WTC11 (cell line): ENCODE measurements at regions not wholly inside any gene's neighbourhood (a gene's known extent, or its start where the extent isn't known, plus 50 kb on each side); places are given as distances from the start of the nearest gene placed in this dataset.

Experiments used
- ATAC-seq: fragments of 200-7000 bp; cut with Tn5 transposase; 2 replicates; pipeline ENCODE4 v1.10.0; 2021; ENCODE audit warnings: mild to moderate bottlenecking, moderate library complexity
- CTCF ChIA-PET: fragments of 300-600 bp; sonication (Branson Sonifier 250); formaldehyde crosslinking; loops from one replicate; lab custom pipeline; 2021; ENCODE audit warnings: antibody characterized with exemption; lab: Charles Lee
- POLR2A ChIA-PET: fragments of 350-600 bp; sonication (Branson Sonifier 250); formaldehyde crosslinking; loops from one replicate; lab custom pipeline; 2021; ENCODE audit warnings: antibody characterized with exemption; lab: Charles Lee
- DNase-seq: peaks from one replicate; pipeline ENCODE4 v3.0.0; 2021; ENCODE audit warnings: low spot score
- H3K27ac Mint-ChIP-seq: 2 replicates; pipeline ENCODE4 v1.8.0; 2021; ENCODE audit warnings: mixed read lengths
- H3K27me3 Mint-ChIP-seq: 2 replicates; pipeline ENCODE4 v1.8.0; 2021; ENCODE audit warnings: low read depth, mild to moderate bottlenecking, moderate library complexity, mixed read lengths
- H3K36me3 Mint-ChIP-seq: 2 replicates; pipeline ENCODE4 v1.8.0; 2021; ENCODE audit warnings: mixed read lengths
- H3K4me1 Mint-ChIP-seq: 2 replicates; pipeline ENCODE4 v1.8.0; 2022; ENCODE audit warnings: mixed read lengths
- H3K4me3 Mint-ChIP-seq: 2 replicates; pipeline ENCODE4 v1.8.0; 2021; ENCODE audit warnings: mild to moderate bottlenecking, moderate library complexity, mixed read lengths
- H3K9me3 Mint-ChIP-seq: 2 replicates; pipeline ENCODE4 v1.8.0; 2021; ENCODE audit warnings: mixed read lengths
- EMX1 ChIP-seq: fragments of 250-450 bp; sonication (Bioruptor Pico); IDR thresholded peaks from 2 replicates; pipeline ENCODE4 v1.8.0; 2021; ENCODE audit warnings: mild to moderate bottlenecking
- FOXK1 ChIP-seq: sonication (generic); formaldehyde crosslinking; IDR thresholded peaks from 2 replicates; pipeline ENCODE4 v1.8.0; 2022; ENCODE audit warnings: mild to moderate bottlenecking, moderate library complexity, missing genetic modification reagents
- IRF2 ChIP-seq: sonication (generic); formaldehyde crosslinking; IDR thresholded peaks from 2 replicates; pipeline ENCODE4 v1.8.0; 2022; ENCODE audit warnings: low read depth, missing genetic modification reagents, borderline replicate concordance
- MAX ChIP-seq: sonication (generic); formaldehyde crosslinking; IDR thresholded peaks from 2 replicates; pipeline ENCODE4 v1.8.0; 2022; ENCODE audit warnings: mild to moderate bottlenecking, missing genetic modification reagents
- MXD4 ChIP-seq: fragments of 250-450 bp; sonication (Bioruptor Pico); IDR thresholded peaks from 2 replicates; pipeline ENCODE4 v1.8.0; 2021; ENCODE audit warnings: mild to moderate bottlenecking, moderate library complexity, borderline replicate concordance
- MYBL2 ChIP-seq: sonication (generic); formaldehyde crosslinking; IDR thresholded peaks from 2 replicates; pipeline ENCODE4 v1.8.1; 2023; ENCODE audit warnings: mild to moderate bottlenecking, moderate library complexity, missing genetic modification reagents
- NR3C1 ChIP-seq: sonication (generic); formaldehyde crosslinking; conservative IDR thresholded peaks from 2 replicates; pipeline ENCODE4 v1.8.1; 2023; ENCODE audit warnings: low read depth, mild to moderate bottlenecking, missing genetic modification reagents
- ZNF121 ChIP-seq: sonication (generic); formaldehyde crosslinking; IDR thresholded peaks from 2 replicates; pipeline ENCODE4 v1.8.0; 2023; ENCODE audit warnings: missing genetic modification reagents
- ZNF263 ChIP-seq: sonication (generic); formaldehyde crosslinking; IDR thresholded peaks from 2 replicates; pipeline ENCODE4 v1.8.1; 2022; ENCODE audit warnings: low read depth, mild to moderate bottlenecking, moderate library complexity, missing genetic modification reagents
- ZNF416 ChIP-seq: fragments of 250-450 bp; sonication (Bioruptor Pico); IDR thresholded peaks from 2 replicates; pipeline ENCODE4 v1.9.0; 2021; ENCODE audit warnings: mild to moderate bottlenecking, inconsistent platforms
- ZSCAN18 ChIP-seq: fragments of 250-450 bp; sonication (Bioruptor Pico); IDR thresholded peaks from 2 replicates; pipeline ENCODE4 v2.1.2; 2022; ENCODE audit warnings: mild to moderate bottlenecking, moderate library complexity
- TF ChIP-seq, protein P1 (sequence below): sonication (generic); formaldehyde crosslinking; IDR thresholded peaks from 2 replicates; pipeline ENCODE4 v1.8.1; 2023; ENCODE audit warnings: mild to moderate bottlenecking, missing genetic modification reagents
- TF ChIP-seq, protein P2 (sequence below): fragments of 250-450 bp; sonication (Bioruptor Pico); IDR thresholded peaks from 2 replicates; pipeline ENCODE4 v1.9.0; 2021; ENCODE audit warnings: mild to moderate bottlenecking
- TF ChIP-seq, protein P3 (sequence below): fragments of 250-450 bp; sonication (Bioruptor Pico); IDR thresholded peaks from 2 replicates; pipeline ENCODE4 v1.8.0; 2021; ENCODE audit warnings: mild to moderate bottlenecking
- TF ChIP-seq, protein P4 (sequence below): sonication (generic); formaldehyde crosslinking; IDR thresholded peaks from 2 replicates; pipeline ENCODE4 v1.8.1; 2023; ENCODE audit warnings: mild to moderate bottlenecking, missing genetic modification reagents, borderline replicate concordance
- TF ChIP-seq, protein P5 (sequence below): fragments of 250-450 bp; sonication (Bioruptor Pico); IDR thresholded peaks from 2 replicates; pipeline ENCODE4 v1.9.0; 2021; ENCODE audit warnings: moderate library complexity, mild to moderate bottlenecking, inconsistent platforms, borderline replicate concordance

- TF ChIP-seq, protein P1, sequence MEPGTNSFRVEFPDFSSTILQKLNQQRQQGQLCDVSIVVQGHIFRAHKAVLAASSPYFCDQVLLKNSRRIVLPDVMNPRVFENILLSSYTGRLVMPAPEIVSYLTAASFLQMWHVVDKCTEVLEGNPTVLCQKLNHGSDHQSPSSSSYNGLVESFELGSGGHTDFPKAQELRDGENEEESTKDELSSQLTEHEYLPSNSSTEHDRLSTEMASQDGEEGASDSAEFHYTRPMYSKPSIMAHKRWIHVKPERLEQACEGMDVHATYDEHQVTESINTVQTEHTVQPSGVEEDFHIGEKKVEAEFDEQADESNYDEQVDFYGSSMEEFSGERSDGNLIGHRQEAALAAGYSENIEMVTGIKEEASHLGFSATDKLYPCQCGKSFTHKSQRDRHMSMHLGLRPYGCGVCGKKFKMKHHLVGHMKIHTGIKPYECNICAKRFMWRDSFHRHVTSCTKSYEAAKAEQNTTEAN (CRISPR knock-in tag): no peak
- no peak for TF ChIP-seq NR3C1 (CRISPR knock-in tag)
- TF ChIP-seq, protein P2, sequence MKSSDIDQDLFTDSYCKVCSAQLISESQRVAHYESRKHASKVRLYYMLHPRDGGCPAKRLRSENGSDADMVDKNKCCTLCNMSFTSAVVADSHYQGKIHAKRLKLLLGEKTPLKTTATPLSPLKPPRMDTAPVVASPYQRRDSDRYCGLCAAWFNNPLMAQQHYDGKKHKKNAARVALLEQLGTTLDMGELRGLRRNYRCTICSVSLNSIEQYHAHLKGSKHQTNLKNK (CRISPR knock-in tag): no peak
- TF ChIP-seq ZNF263 (CRISPR knock-in tag): no peak
- TF ChIP-seq MYBL2 (CRISPR knock-in tag): no peak
- TF ChIP-seq, all 79 proteins: peak for 0
These were observed 223.3 kb downstream of the DIRAS2 start (continued) for GRCh38 chr9:90419221-90419851.

DNA sequence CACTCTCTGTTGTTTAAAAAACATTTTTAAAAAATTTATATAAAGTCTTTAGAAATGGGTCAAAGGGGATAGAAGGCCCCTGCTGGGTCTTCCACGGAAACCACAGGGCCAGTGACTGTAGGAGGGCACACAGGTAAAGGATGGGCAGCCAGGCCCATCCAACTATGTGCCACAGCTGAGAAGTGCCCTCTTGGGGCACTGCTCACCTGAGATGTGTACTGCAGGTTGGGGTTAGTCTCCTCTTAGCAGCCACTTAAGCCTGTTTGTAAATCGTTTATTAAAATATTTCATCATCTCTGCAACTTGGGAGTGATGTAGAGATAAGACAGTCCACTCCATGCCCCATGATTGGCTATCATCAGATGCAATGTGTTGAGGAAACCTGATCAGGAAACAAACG lies 222.4 kb downstream of the DIRAS2 start:
- CTCF ChIA-PET: no interaction called here
- no peak for TF ChIP-seq EMX1 (CRISPR knock-in tag)
- TF ChIP-seq, protein P3, sequence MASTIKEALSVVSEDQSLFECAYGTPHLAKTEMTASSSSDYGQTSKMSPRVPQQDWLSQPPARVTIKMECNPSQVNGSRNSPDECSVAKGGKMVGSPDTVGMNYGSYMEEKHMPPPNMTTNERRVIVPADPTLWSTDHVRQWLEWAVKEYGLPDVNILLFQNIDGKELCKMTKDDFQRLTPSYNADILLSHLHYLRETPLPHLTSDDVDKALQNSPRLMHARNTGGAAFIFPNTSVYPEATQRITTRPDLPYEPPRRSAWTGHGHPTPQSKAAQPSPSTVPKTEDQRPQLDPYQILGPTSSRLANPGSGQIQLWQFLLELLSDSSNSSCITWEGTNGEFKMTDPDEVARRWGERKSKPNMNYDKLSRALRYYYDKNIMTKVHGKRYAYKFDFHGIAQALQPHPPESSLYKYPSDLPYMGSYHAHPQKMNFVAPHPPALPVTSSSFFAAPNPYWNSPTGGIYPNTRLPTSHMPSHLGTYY (CRISPR knock-in tag): no peak
- TF ChIP-seq ZSCAN18 (CRISPR knock-in tag): no peak
- TF ChIP-seq IRF2 (CRISPR knock-in tag): no peak
- TF ChIP-seq FOXK1 (CRISPR knock-in tag): no peak
- no peak for TF ChIP-seq MXD4 (CRISPR knock-in tag)
- TF ChIP-seq, protein P4, sequence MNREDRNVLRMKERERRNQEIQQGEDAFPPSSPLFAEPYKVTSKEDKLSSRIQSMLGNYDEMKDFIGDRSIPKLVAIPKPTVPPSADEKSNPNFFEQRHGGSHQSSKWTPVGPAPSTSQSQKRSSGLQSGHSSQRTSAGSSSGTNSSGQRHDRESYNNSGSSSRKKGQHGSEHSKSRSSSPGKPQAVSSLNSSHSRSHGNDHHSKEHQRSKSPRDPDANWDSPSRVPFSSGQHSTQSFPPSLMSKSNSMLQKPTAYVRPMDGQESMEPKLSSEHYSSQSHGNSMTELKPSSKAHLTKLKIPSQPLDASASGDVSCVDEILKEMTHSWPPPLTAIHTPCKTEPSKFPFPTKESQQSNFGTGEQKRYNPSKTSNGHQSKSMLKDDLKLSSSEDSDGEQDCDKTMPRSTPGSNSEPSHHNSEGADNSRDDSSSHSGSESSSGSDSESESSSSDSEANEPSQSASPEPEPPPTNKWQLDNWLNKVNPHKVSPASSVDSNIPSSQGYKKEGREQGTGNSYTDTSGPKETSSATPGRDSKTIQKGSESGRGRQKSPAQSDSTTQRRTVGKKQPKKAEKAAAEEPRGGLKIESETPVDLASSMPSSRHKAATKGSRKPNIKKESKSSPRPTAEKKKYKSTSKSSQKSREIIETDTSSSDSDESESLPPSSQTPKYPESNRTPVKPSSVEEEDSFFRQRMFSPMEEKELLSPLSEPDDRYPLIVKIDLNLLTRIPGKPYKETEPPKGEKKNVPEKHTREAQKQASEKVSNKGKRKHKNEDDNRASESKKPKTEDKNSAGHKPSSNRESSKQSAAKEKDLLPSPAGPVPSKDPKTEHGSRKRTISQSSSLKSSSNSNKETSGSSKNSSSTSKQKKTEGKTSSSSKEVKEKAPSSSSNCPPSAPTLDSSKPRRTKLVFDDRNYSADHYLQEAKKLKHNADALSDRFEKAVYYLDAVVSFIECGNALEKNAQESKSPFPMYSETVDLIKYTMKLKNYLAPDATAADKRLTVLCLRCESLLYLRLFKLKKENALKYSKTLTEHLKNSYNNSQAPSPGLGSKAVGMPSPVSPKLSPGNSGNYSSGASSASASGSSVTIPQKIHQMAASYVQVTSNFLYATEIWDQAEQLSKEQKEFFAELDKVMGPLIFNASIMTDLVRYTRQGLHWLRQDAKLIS (CRISPR knock-in tag): no peak
- TF ChIP-seq MAX (CRISPR knock-in tag): no peak
- no peak for TF ChIP-seq ZNF121 (CRISPR knock-in tag)
- TF ChIP-seq, protein P5, sequence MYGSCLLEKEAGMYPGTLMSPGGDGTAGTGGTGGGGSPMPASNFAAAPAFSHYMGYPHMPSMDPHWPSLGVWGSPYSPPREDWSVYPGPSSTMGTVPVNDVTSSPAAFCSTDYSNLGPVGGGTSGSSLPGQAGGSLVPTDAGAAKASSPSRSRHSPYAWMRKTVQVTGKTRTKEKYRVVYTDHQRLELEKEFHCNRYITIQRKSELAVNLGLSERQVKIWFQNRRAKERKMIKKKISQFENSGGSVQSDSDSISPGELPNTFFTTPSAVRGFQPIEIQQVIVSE (CRISPR knock-in tag): no peak
- TF ChIP-seq ZNF416 (CRISPR knock-in tag): no peak
- Mint-ChIP-seq H3K27ac (no peak overlapping the region), H3K4me1 (peaks cover 39% of the 10 kb centered on the region), H3K9me3 (no peaks in the 10 kb centered on the region), H3K27me3 (no peaks in the 10 kb centered on the region; the same call in 1 of the 2 replicates), H3K4me3 (no peak overlapping the region), H3K36me3 (peaks cover 2% of the 10 kb centered on the region)
- ATAC-seq (no peak), DNase-seq (no peak)
- POLR2A ChIA-PET: no interaction called here
